GM10248 (cell line): ENCODE measurements at regions not wholly inside any gene's neighbourhood (a gene's known extent, or its start where the extent isn't known, plus 50 kb on each side); places are given as distances from the start of the nearest gene placed in this dataset.

ENCODE experiments used
- CTCF ChIA-PET: fragments of 300-600 bp; sonication (Branson Sonifier 250); formaldehyde crosslinking; extraction: SDS; loops from one replicate; lab custom pipeline; 2021; ENCODE audit warnings: antibody characterized with exemption; lab: Yijun Ruan, JAX
- POLR2A ChIA-PET: fragments of 350-650 bp; sonication (Branson Sonifier 250); formaldehyde crosslinking; extraction: SDS; loops from one replicate; lab custom pipeline; 2020; ENCODE audit warnings: antibody characterized with exemption; lab: Yijun Ruan, JAX
- DNase-seq: peaks from one replicate; pipeline ENCODE4 v3.0.0; 2012; ENCODE audit errors: extremely low spot score
- TF ChIP-seq, protein P1 (sequence below): IDR thresholded peaks from 2 replicates; pipeline ENCODE4 v1.5.1; 2012; ENCODE audit warnings: mild to moderate bottlenecking, low read depth; ENCODE audit errors: extremely low read depth, missing control alignments, control extremely low read depth

DNA sequence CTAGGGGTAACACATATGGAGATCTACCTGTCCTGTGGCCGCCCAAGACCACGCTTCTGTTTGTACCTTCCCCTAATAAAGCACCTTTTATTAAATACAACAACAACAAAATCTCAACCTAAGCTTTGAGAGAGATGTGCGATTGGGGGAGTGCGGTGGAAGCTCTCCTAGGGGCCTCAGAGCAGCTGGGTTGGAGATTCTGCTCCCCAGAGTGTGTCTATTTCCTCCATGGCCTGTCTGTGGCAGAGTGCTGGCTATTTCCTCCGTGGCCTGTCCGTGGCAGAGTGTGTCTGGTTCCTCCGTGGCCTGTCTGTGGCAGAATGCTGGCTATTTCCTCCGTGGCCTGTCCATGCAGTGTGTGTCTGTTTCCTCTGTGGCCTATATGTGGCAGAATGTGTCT lies 139.3 kb upstream of the IPO9 start:
- CTCF ChIA-PET: interaction anchor here (1.3 kb wide), 1 partner anchor 14 kb away, joined by 4 read pairs; no protein-coding TSS in a partner anchor
- TF ChIP-seq, protein P1, sequence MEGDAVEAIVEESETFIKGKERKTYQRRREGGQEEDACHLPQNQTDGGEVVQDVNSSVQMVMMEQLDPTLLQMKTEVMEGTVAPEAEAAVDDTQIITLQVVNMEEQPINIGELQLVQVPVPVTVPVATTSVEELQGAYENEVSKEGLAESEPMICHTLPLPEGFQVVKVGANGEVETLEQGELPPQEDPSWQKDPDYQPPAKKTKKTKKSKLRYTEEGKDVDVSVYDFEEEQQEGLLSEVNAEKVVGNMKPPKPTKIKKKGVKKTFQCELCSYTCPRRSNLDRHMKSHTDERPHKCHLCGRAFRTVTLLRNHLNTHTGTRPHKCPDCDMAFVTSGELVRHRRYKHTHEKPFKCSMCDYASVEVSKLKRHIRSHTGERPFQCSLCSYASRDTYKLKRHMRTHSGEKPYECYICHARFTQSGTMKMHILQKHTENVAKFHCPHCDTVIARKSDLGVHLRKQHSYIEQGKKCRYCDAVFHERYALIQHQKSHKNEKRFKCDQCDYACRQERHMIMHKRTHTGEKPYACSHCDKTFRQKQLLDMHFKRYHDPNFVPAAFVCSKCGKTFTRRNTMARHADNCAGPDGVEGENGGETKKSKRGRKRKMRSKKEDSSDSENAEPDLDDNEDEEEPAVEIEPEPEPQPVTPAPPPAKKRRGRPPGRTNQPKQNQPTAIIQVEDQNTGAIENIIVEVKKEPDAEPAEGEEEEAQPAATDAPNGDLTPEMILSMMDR: no peak
- POLR2A ChIA-PET: no interaction called here

DNA sequence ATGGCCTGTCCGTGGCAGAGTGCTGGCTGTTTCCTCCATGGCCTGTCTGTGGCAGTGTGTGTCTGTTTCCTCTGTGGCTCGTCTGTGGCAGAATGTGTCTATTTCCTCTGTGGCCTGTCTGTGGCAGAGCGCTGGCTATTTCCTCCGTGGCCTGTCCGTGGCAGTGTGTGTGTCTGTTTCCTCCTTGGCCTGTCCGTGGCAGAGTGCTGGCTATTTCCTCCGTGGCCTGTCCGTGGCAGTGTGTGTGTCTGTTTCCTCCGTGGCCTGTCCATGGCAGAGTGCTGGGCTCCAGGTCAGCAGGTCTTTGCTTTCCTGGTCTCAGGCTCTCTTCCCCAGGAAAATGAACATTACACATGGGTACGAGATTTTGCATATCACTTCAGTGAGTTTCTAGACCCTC lies 138.4 kb upstream of the IPO9 start:
- DNase-seq: no peak
- ChIA-PET CTCF (no interaction called here), POLR2A (no interaction called here)
- TF ChIP-seq, protein P1: no peak

More for the DNA sequence above, 139.3 kb upstream of the IPO9 start:
- DNase-seq: no peak

DNA sequence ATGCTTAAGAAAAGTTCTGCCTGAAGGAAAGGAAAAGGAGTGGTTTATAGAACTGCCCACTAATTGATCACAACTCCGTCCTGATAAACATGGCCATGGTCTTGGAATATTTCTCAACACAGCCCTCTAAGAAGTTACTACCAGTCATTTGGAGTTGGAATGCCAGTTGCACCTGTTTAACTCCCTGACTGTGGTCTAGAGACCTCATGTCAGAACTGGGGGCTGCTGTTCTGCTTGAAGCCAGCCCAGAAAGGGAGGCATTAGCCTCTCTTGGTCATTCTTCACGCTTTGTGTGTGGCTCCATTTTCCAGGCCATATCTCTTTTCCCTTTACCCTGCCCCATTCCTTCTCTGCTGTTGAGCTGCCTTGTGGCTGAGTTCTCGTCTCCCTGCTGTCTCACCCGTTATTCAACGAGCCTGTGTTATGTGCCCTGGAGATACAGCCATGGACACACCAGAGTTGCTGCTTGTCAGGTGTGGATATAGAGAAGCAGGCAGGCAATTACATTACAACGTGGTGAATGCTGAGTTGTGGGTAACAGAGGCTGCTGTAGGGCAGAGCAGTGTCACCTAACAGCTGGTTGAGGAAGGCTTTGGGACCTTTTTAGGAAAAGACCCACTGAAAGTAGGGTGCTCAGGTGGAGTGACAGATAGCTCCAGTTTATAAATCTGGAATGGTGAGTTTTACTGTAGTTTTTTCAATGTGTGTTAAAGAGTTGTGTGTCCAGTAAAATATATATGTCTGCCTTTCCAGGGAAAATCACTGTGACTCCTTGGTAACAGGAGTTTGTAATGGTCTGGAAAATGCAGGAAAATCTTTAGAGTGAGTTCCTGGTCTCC lies 137.0 kb upstream of the IPO9 start:
- ChIA-PET CTCF (interaction anchor here (1.6 kb wide), 1 partner anchor 102 kb away, joined by 3 read pairs; no protein-coding TSS in a partner anchor), POLR2A (no interaction called here)
- TF ChIP-seq, protein P1: no peak
- DNase-seq: no peak

DNA sequence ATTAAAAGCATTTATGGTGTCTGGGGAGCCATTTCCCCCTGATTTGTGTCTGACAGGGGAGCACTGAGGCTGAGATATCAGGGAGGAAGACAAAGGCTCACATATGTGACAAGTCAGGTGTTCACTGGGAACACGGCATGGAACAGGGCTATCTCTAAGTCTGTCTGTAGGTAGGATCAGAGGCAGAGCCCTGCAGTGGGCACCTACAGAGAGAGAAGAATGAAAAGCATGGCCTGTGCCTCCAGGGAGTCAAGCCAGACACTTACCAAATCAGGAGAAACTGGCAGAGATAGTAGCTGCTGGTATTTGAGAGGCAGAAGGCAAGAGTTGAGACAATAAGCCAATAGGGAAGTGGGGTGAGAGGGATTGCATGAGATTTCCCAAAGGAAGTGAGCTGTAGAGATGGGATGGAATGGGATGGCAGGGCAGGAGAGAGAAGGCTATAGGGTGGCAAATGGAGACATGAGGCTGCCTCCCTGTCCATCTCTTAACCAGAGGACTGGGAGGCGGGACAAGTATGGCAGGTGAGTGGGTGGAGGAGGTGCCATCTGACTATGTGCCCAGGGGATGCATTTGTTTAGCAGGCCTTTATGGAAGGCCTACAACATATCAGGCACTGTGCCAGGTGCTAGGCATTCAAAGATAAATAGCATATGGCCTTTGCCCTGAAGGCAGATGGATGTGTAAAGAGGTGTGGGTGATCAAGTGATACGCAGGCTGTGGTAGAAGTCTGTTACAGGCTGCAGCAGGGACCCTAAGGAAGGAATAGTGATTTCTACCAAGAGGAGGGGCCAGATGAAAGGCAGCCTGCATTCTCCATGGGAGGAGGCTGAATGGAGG lies 136.2 kb upstream of the IPO9 start:
- ChIA-PET CTCF (interaction anchor here (0.6 to 5.8 kb wide), 3 partner anchors 12 to 101 kb away, joined by 3 to 28 read pairs (median 3); no protein-coding TSS in a partner anchor), POLR2A (no interaction called here)
- DNase-seq: no peak
- TF ChIP-seq, protein P1: no peak

DNA sequence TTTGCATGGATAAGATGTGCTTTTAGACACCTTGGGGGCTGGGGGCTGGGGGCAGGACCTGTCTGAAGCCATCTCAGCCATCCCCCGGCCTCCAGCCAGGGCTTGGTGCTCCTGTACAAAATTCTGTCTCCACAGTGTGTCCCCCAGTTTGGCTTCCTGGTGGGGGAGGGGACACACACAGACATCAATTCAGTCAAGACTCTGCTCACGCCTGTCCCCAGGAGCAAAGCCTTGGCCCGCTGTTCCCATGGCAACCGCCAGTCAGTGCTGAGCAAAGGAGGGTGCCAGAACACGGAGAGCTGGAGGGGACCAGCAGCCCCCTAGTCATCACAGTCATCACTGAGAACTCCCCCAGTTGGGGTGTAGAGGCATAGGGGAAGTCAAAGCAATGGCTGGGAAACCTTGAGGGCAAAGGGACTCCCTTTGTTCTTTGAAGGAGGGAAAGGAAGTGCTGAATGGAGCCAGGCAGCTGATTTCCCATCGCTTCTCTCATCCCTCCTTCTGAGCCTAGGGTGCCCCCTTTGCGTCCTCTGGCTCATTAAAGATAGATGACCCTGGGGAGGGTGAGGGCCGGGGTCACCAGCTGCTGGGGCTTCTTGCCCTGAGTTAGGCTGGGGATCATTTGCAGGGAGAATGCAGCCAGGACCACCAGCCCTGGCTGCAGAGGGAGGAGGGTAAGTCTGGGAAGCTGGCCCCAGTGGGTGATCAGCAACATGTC lies 134.9 kb upstream of the IPO9 start:
- ChIA-PET CTCF (interaction anchor here (0.8 to 5.8 kb wide), 4 partner anchors 14 to 259 kb away, joined by 3 to 28 read pairs (median 12); no protein-coding TSS in a partner anchor), POLR2A (no interaction called here)
- TF ChIP-seq, protein P1: no peak
- DNase-seq: no peak

DNA sequence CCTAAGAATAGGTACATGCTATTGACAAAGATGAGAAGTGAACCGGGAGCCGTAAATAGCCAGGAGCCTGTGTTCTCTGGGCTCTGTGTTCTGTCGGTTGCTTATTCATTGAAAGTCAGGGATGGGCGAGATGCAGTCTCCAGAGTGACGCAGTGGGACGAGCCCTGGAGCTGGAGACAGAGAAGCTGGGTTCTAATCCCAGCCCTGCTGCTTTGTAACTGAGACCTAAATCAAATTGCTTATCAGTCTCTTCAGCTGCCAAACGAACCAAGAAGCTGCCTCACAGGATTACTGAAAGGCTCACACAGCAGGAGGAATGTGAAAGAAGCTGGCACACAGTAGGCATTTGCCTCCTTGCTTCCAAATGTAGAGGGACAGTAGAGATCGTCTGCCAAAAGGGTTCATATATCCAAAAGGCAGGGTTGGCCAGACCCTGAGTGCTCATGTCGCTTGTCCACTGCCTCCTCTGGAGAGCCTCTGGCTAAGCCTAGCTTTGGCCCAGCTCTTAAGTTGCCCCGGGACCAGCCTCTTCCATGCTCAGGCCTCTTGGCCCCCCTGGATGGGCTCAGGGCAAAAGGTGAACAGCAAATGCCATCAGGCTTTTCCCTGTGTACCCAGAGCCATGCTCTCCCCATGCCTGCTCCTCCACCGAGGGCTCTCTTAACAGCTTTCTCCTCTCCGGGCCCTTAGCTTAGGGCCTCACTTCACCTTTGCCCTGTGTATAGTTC lies 134.2 kb upstream of the IPO9 start:
- no peak for DNase-seq
- ChIA-PET POLR2A (no interaction called here), CTCF (interaction anchor here (0.7 to 5.8 kb wide), 6 partner anchors 10 to 259 kb away, joined by 3 to 28 read pairs (median 4); no protein-coding TSS in a partner anchor)
- TF ChIP-seq, protein P1: no peak
